OCI-LY7 (cell line): ENCODE measurements at regions not wholly inside any gene's neighbourhood (a gene's known extent, or its start where the extent isn't known, plus 50 kb on each side); places are given as distances from the start of the nearest gene placed in this dataset.
"Not testable (repeated sequence)": the region's sequence is repeated elsewhere in the genome, so short reads cannot be mapped to it uniquely, and the experiment has no call there.

Experiments
- BruUV-seq: library from RNA; stranded (reverse); fragments of 400-500 nt; replicated peaks from 2 replicates; lab custom pipeline; 2021; lab: Mats Ljungman, UMichigan
- CTCF ChIA-PET: fragments of 300-600 bp; sonication (Branson Sonifier 250); formaldehyde crosslinking; loops from one replicate; lab custom pipeline; 2022; ENCODE audit warnings: antibody characterized with exemption; ENCODE audit not compliant: unreplicated experiment; lab: Charles Lee
- POLR2A ChIA-PET: fragments of 300-600 bp; sonication (Branson Sonifier 250); formaldehyde crosslinking; loops from one replicate; lab custom pipeline; 2022; ENCODE audit warnings: antibody characterized with exemption; lab: Charles Lee
- DNase-seq: peaks from one replicate; pipeline ENCODE4 v3.0.0-alpha.2; 2015; ENCODE audit warnings: low spot score
- H2AFZ ChIP-seq: fragments of 200-600 bp; sonication (generic), shearing (Covaris generic); 2 replicates; pipeline ENCODE4 v1.6.1; 2014; ENCODE audit warnings: mild to moderate bottlenecking, antibody characterized with exemption, low read length, moderate library complexity
- H3K27ac ChIP-seq: fragments of 200-600 bp; sonication (generic); 2 replicates; pipeline ENCODE4 v1.5.1; 2014; ENCODE audit warnings: mixed run types, low read depth, mild to moderate bottlenecking, moderate library complexity, low read length, inconsistent platforms; ENCODE audit not compliant: poor library complexity, severe bottlenecking
- H3K36me3 ChIP-seq: fragments of 200-600 bp; sonication (generic); 2 replicates; pipeline ENCODE4 v1.6.1; 2014; ENCODE audit warnings: mild to moderate bottlenecking, antibody characterized with exemption, low read length, moderate library complexity, mixed read lengths; ENCODE audit not compliant: insufficient read depth
- H3K4me1 ChIP-seq: fragments of 200-600 bp; sonication (generic); 2 replicates; pipeline ENCODE4 v1.5.1; 2014; ENCODE audit warnings: mild to moderate bottlenecking, low read length; ENCODE audit not compliant: insufficient read depth, poor library complexity, severe bottlenecking
- H3K4me2 ChIP-seq: fragments of 200-600 bp; sonication (generic); 2 replicates; pipeline ENCODE4 v1.6.1; 2014; ENCODE audit warnings: mild to moderate bottlenecking, low read length
- H3K4me3 ChIP-seq: fragments of 200-600 bp; sonication (generic); 2 replicates; pipeline ENCODE4 v1.5.1; 2014; ENCODE audit warnings: mild to moderate bottlenecking, low read depth, low read length; ENCODE audit not compliant: poor library complexity, severe bottlenecking
- H3K79me2 ChIP-seq: fragments of 200-600 bp; sonication (generic); 2 replicates; pipeline ENCODE4 v1.6.1; 2016; ENCODE audit warnings: low read depth, mild to moderate bottlenecking, low read length, moderate library complexity, mixed read lengths; ENCODE audit not compliant: insufficient read depth
- H3K9me2 ChIP-seq: fragments of 200-600 bp; sonication (generic); 2 replicates; pipeline ENCODE4 v1.6.1; 2016; ENCODE audit warnings: mild to moderate bottlenecking, low read length, mixed read lengths; ENCODE audit not compliant: insufficient read depth
- H3K9me3 ChIP-seq: fragments of 200-600 bp; sonication (generic); 2 replicates; pipeline ENCODE4 v1.6.1; 2014; ENCODE audit warnings: mild to moderate bottlenecking, mixed run types, low read length, mixed read lengths
- H4K20me1 ChIP-seq: fragments of 200-600 bp; sonication (generic); 2 replicates; pipeline ENCODE4 v1.6.1; 2014; ENCODE audit warnings: mild to moderate bottlenecking, antibody characterized with exemption, low read length, moderate library complexity, mixed read lengths; ENCODE audit not compliant: insufficient read depth
- EZH2phosphoT487 ChIP-seq: fragments of 200-600 bp; sonication (generic); IDR thresholded peaks from 2 replicates; pipeline ENCODE4 v1.6.1; 2018; ENCODE audit warnings: low read depth, borderline replicate concordance, mild to moderate bottlenecking, mixed run types, antibody characterized with exemption, low read length, moderate library complexity, mixed read lengths
- intact Hi-C: fragments of 100-400 bp; cut with micrococcal nuclease; formaldehyde crosslinking; loops from one replicate; pipeline ENCODE4 v1.10.0; 2022; ENCODE audit not compliant: unreplicated experiment
- TF ChIP-seq, protein P1 (sequence below): fragments of 200-600 bp; sonication (generic); conservative IDR thresholded peaks from 2 replicates; pipeline ENCODE4 v1.5.1; 2014; ENCODE audit warnings: mild to moderate bottlenecking, antibody characterized with exemption, low read length, moderate library complexity, mixed read lengths

DNA sequence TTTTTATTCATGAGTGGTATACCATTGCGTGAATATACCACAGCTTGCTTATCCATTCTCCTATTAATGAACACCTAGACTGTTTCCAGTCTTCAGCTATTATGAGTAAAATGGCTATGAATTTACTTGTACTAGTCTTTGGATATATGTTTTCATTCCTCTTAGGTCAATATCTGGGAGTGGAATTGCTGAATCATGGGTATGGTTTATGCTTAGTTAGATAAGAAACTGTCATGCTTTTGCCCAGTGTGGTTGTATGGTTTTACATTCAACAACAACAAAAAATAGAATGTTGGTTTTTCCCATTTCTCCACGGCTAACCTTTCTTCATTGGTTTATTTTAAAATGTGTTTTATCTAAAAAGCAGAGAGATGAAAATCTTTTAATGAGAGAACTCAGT is 308.3 kb downstream of the PHF14 start:
- H3K36me3 ChIP-seq = no peaks in the 10 kb centered on the region
- no peak overlapping the region for H3K4me2 ChIP-seq
- no peaks in the 10 kb centered on the region for H3K9me2 ChIP-seq
- DNase-seq = no peak
- BruUV-seq = no TSS peak
- H3K79me2 ChIP-seq = no peaks in the 10 kb centered on the region
- intact Hi-C loops = no loop called here
- no peaks in the 10 kb centered on the region for H3K9me3 ChIP-seq
- H3K27ac ChIP-seq = no peak overlapping the region
- no peaks in the 10 kb centered on the region for H4K20me1 ChIP-seq
- ChIA-PET CTCF (no interaction called here), POLR2A (no interaction called here)
- no peak overlapping the region for H2AFZ ChIP-seq
- no peak overlapping the region for H3K4me3 ChIP-seq
- TF ChIP-seq, protein P1, sequence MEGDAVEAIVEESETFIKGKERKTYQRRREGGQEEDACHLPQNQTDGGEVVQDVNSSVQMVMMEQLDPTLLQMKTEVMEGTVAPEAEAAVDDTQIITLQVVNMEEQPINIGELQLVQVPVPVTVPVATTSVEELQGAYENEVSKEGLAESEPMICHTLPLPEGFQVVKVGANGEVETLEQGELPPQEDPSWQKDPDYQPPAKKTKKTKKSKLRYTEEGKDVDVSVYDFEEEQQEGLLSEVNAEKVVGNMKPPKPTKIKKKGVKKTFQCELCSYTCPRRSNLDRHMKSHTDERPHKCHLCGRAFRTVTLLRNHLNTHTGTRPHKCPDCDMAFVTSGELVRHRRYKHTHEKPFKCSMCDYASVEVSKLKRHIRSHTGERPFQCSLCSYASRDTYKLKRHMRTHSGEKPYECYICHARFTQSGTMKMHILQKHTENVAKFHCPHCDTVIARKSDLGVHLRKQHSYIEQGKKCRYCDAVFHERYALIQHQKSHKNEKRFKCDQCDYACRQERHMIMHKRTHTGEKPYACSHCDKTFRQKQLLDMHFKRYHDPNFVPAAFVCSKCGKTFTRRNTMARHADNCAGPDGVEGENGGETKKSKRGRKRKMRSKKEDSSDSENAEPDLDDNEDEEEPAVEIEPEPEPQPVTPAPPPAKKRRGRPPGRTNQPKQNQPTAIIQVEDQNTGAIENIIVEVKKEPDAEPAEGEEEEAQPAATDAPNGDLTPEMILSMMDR = no peak
- no peak for TF ChIP-seq EZH2phosphoT487
- H3K4me1 ChIP-seq = no peaks in the 10 kb centered on the region

DNA sequence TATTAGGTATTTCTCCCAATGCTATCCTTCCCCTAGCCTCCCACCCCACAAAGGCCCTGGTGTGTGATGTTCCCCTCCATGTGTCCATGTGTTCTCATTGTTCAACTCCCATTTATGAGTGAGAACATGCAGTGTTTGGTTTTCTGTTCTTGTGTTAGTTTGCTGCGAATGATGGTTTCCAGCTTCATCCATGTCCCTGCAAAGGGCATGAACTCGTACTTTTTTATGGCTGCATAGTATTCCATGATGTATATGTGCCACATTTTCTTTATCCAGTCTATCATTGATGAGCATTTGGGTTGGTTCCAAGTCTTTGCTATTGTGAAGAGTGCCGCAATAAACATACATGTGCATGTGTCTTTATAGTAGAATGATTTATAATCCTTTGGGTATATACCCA is 309.9 kb downstream of the PHF14 start:
- H2AFZ ChIP-seq, BruUV-seq, H3K4me2 ChIP-seq, CTCF ChIA-PET, DNase-seq, H3K9me2 ChIP-seq, H3K27ac ChIP-seq, H3K79me2 ChIP-seq, H3K36me3 ChIP-seq, H4K20me1 ChIP-seq, POLR2A ChIA-PET, H3K4me1 ChIP-seq, H3K9me3 ChIP-seq, H3K4me3 ChIP-seq, intact Hi-C loops: not testable (repeated sequence)

DNA sequence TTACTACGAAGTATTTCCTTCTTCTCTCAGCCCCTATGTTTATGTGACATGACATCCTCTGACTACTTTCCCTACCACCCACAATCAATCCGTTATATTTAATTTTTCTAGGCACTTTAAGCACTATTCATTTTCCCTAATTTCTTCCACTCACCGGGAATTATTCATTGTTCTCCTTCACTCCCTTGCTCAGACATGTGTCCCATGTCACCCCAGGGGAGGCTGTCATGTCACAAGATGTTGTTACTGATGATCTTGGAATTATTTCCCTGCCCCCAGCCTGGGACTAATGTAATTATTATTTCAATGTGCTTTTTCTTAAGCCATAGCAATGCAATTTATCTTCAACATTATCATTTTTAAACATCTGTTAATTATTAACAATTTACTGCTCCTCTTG is 317.2 kb downstream of the PHF14 start:
- H2AFZ ChIP-seq = no peak overlapping the region
- no peak overlapping the region for H3K4me3 ChIP-seq
- H3K27ac ChIP-seq = no peak overlapping the region
- H3K36me3 ChIP-seq = no peaks in the 10 kb centered on the region
- ChIA-PET CTCF (no interaction called here), POLR2A (no interaction called here)
- no peaks in the 10 kb centered on the region for H4K20me1 ChIP-seq
- no peak for DNase-seq
- H3K9me2 ChIP-seq = no peaks in the 10 kb centered on the region
- no peaks in the 10 kb centered on the region for H3K9me3 ChIP-seq
- intact Hi-C loops = no loop called here
- no peak overlapping the region for H3K4me2 ChIP-seq
- no peaks in the 10 kb centered on the region for H3K4me1 ChIP-seq
- no peak for TF ChIP-seq EZH2phosphoT487
- TF ChIP-seq, protein P1 = no peak
- no peaks in the 10 kb centered on the region for H3K79me2 ChIP-seq
- BruUV-seq = no TSS peak
